ENCODE measurements at regions not wholly inside any gene's neighbourhood (a gene's known extent, or its start where the extent isn't known, plus 50 kb on each side); places are given as distances from the start of the nearest gene placed in this dataset.
A peak's percentile ranks its signal among the peaks of the same experiment; 100 is the strongest.
"Not testable (repeated sequence)": the region's sequence is repeated elsewhere in the genome, so short reads cannot be mapped to it uniquely, and the experiment has no call there.

- no peak overlapping the region for H3K27ac ChIP-seq (replicated peaks in 1 of 4)
- intact Hi-C loops (cut with DNase I): no loop called here
- H3K36me3 ChIP-seq: no peaks in the 10 kb centered on the region
- WGBS: 83% methylated on average over 6 of the region's 6 CpGs
- TF ChIP-seq EP300 (IDR thresholded peaks at IDR 0.05) (no peak), CTCF (IDR thresholded peaks at IDR 0.05) (no peak), POLR2AphosphoS5 (IDR thresholded peaks at IDR 0.05) (no peak), POLR2A (IDR thresholded peaks at IDR 0.05; ENCODE audit: low read depth) (no peak)
- DNase-seq (ENCODE audit: extremely low spot score): peak; percentile 79
- peaks cover 0 to 9% (median 6%) of the 10 kb centered on the region in 4 donors for H3K9me3 ChIP-seq
- H3K4me1 ChIP-seq: no peaks in the 10 kb centered on the region
- no peak overlapping the region for H3K4me3 ChIP-seq
- no peaks in the 10 kb centered on the region for H3K27me3 ChIP-seq
These were observed 53.3 kb upstream of the LIPC start for GRCh38 chr15:58378241-58379085.

DNA sequence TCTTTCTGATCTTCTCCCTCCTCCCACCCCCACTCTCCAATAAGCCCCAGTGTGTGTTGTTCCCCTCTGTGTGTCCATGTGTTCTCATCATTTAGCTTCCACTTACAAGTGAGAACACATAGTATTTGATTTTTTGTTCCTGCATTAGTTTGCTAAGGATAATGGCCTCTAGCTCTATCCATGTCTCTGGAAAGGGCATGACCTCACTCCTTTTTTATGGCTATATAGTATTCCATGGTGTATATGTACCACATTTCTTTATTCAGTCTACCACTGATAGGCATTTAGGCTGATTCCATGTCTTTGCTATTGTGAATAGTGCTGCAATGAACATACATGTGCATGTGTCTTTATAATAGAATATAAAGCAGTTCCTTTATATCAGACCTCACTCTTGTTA is 52.3 kb upstream of the LIPC start:
- H3K9me3 ChIP-seq; H3K4me3 ChIP-seq; intact Hi-C loops (cut with DNase I); H3K27ac ChIP-seq (replicated peaks in 1 of 4); H3K27me3 ChIP-seq; DNase-seq (ENCODE audit: extremely low spot score); H3K36me3 ChIP-seq; H3K4me1 ChIP-seq: not testable (repeated sequence)

GRCh38 chr15:58380280-58380945 is 51.4 kb upstream of the LIPC start:
- WGBS: 76% methylated on average over 4 of the region's 4 CpGs
- no peaks in the 10 kb centered on the region for H3K4me1 ChIP-seq
- H3K4me3 ChIP-seq: no peak overlapping the region
- no peaks in the 10 kb centered on the region for H3K27me3 ChIP-seq
- DNase-seq (ENCODE audit: extremely low spot score): no peak
- H3K27ac ChIP-seq (replicated peaks in 1 of 4): no peak overlapping the region
- TF ChIP-seq POLR2AphosphoS5 (IDR thresholded peaks at IDR 0.05): no peak
- no peak for TF ChIP-seq EP300 (IDR thresholded peaks at IDR 0.05)
- TF ChIP-seq CTCF (IDR thresholded peaks at IDR 0.05): no peak
- H3K36me3 ChIP-seq: no peaks in the 10 kb centered on the region
- intact Hi-C loops (cut with DNase I): no loop called here
- H3K9me3 ChIP-seq: peaks cover 0 to 9% (median 6%) of the 10 kb centered on the region in 4 donors

DNA sequence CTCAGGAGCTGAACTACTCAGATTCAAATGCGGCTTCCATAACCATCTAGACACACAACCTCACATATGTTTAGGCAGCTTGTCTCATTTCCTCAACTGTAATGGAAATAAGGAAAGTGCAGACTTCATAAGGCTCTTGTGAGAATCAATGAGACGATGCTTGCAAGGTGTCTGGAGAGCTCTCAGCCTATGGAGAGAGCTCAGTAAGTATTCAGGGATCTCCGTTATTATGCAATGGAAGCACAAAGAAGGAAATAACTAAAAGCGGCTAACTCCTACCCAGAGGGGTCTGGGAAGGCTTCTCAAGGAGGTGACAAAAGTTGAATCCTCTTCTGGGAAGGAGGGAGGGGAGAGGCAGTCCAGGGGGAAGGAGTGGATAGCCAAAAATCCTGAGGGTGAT is 50.1 kb upstream of the LIPC start:
- Histone ChIP-seq H3K9me3 (peaks cover 0 to 8% (median 6%) of the 10 kb centered on the region in 4 donors), H3K36me3 (no peaks in the 10 kb centered on the region), H3K27ac (replicated peaks in 1 of 4) (no peak overlapping the region), H3K4me3 (no peak overlapping the region), H3K4me1 (no peaks in the 10 kb centered on the region), H3K27me3 (no peaks in the 10 kb centered on the region)
- 74% methylated on average over 4 of the region's 4 CpGs for WGBS
- intact Hi-C loops (cut with DNase I): no loop called here
- TF ChIP-seq POLR2A (IDR thresholded peaks at IDR 0.05; ENCODE audit: low read depth) (no peak), POLR2AphosphoS5 (IDR thresholded peaks at IDR 0.05) (no peak), CTCF (IDR thresholded peaks at IDR 0.05) (no peak), EP300 (IDR thresholded peaks at IDR 0.05) (no peak)
- no peak for DNase-seq (ENCODE audit: extremely low spot score)
